GM19238 (cell line): ENCODE measurements at regions not wholly inside any gene's neighbourhood (a gene's known extent, or its start where the extent isn't known, plus 50 kb on each side); places are given as distances from the start of the nearest gene placed in this dataset.

Experiments
- DNase-seq: peaks from one replicate; pipeline ENCODE4 v3.0.0; 2011; ENCODE audit warnings: low spot score; ENCODE audit not compliant: insufficient read length

- no peak for DNase-seq
These were observed 124.5 kb upstream of the THY1 start for GRCh38 chr11:119547511-119547910.

GRCh38 chr11:119545978-119546915, 123.3 kb upstream of the THY1 start:
- DNase-seq = no peak

- DNase-seq = no peak
These were observed 117.6 kb upstream of the THY1 start for GRCh38 chr11:119540370-119541125.

GRCh38 chr11:119539583-119539982, 116.6 kb upstream of the THY1 start:
- DNase-seq = no peak

GRCh38 chr11:119538753-119539152, 115.8 kb upstream of the THY1 start:
- no peak for DNase-seq

- no peak for DNase-seq
These were observed 114.6 kb upstream of the THY1 start for GRCh38 chr11:119537306-119538253.

- DNase-seq = no peak
These were observed 113.8 kb upstream of the THY1 start for GRCh38 chr11:119536801-119537200.

GRCh38 chr11:119533921-119534736, 111.2 kb upstream of the THY1 start:
- DNase-seq = peak; percentile 50

GRCh38 chr11:119533462-119533861, 110.5 kb upstream of the THY1 start:
- DNase-seq = no peak

GRCh38 chr11:119532551-119532950, 109.6 kb upstream of the THY1 start:
- no peak for DNase-seq

GRCh38 chr11:119531623-119532022, 108.7 kb upstream of the THY1 start:
- DNase-seq = no peak

GRCh38 chr11:119531056-119531455, 108.1 kb upstream of the THY1 start:
- no peak for DNase-seq

GRCh38 chr11:119530509-119530908, 107.5 kb upstream of the THY1 start:
- DNase-seq = no peak

GRCh38 chr11:119529936-119530335, 107.0 kb upstream of the THY1 start:
- no peak for DNase-seq

GRCh38 chr11:119529063-119529845, 106.3 kb upstream of the THY1 start:
- DNase-seq = no peak

- no peak for DNase-seq
These were observed 102.9 kb upstream of the THY1 start for GRCh38 chr11:119525867-119526196.

GRCh38 chr11:119525180-119525866, 102.4 kb upstream of the THY1 start:
- DNase-seq = no peak

GRCh38 chr11:119523539-119524157, 100.7 kb upstream of the THY1 start:
- no peak for DNase-seq

GRCh38 chr11:119522609-119523008, 99.6 kb upstream of the THY1 start:
- no peak for DNase-seq
